GM19395 (cell line): ENCODE measurements at regions not wholly inside any gene's neighbourhood (a gene's known extent, or its start where the extent isn't known, plus 50 kb on each side); places are given as distances from the start of the nearest gene placed in this dataset.

Experiments used
- ATAC-seq: cut with Tn5 transposase; IDR thresholded peaks from one replicate; pipeline ENCODE4 v1.9.1; 2021; ENCODE audit warnings: mild to moderate bottlenecking, moderate library complexity; ENCODE audit not compliant: unreplicated experiment

DNA sequence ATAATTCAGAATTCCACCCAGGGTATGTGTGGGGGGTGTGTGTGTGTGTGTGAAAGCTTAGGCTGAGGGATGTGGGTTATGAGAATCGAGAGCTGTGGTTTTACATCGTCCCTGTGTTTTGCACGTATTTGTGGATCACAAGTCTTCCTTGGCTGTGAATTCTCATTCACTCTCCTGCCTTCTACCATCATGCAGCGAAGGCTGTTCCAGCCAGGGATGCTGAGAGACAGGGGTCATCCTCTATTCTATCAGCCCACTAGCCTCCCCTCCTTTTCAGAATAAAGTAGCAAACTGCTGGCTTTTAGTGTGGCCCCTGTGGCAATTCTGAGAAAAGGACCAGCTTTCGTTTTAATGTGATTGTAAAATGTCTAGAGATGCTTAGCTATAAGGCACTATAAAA, 460.6 kb upstream of the NR2F2 start:
- ATAC-seq, result no peak

DNA sequence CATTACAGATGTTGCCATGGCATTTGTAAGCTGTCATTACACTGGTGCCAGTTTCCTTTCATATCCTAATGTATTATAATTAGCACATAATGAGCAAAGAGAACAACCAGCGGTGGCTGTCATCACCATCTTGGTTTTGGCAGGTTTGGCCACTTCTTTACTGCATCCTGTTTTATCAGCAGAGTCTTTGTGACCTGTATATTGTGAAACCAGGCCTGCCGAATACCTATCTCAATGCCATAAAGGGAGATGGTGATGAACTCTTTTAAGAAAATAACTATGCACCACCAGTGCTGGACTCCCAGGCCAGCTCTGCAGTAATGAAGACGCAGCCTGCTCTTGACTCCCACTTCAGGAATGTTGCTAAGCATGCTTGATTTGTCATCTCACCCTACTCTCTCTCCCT, 458.1 kb upstream of the NR2F2 start:
- no peak for ATAC-seq

DNA sequence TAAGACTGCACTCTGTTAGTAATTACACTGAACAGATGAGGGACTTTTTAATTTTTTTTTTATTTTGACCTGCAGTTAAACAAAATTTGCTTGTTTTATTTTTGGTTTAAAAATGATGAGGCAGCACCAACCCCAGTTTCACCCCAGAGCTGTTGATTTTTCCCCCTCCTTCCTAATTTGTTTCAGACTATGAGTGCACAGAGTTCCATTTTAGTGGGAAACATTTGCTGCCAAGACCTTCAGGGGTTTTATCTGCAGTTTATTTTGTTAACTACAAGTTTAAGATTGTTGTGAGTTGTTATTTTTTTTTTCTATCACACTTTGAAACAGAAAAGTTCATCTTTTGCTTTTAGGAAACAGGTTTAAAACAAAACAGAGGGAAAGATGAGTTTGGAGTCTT, 455.9 kb upstream of the NR2F2 start:
- ATAC-seq, result no peak

DNA sequence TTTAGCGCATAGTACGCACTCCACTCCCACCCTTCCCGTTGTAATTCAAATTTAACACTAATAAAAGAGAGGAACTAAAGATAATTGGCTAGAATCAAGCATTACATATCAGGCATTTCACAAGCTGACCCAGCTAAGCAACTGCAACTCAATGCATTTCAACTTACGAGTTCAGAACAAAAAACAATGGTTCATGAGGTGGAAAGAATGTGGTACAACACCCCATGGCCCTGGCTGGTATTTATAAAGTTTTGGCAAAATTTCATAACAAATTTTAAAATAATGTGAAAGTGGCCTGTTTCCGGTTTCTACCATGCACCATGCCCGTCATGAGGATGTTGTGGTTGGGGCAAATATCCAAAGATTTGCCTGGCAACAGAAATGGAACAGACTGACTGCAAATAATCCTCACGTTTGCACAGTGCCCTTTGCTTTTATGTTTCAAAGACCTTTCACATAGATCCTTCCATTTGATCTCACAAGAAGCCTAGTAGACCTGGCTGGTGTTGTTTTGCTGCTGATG, 455.3 kb upstream of the NR2F2 start:
- ATAC-seq, result no peak

DNA sequence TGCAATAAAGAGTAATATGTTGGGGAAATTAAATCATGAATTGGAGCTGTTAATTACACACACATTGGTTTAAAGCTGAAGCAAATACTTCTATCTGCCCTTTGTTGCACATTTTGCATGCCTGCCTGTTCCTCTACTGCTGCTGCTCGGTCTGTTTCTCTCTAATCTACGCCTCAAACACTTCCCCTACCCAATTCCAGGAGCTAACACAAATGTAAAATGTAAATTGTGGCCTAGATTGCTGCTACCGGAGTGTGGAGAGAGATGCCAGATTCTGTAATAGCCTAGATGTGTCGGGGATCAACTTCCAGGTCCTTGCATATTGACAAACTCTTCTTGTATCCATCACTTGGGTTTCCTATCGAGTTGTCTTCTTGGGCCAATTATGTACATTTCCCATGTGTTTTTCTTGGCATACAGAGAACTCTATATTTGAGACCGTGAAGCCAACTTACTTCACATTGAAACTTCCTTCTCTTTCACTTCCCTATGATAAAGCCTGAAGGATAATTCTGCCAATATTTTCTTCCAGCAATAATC, 450.4 kb upstream of the NR2F2 start:
- no peak for ATAC-seq

DNA sequence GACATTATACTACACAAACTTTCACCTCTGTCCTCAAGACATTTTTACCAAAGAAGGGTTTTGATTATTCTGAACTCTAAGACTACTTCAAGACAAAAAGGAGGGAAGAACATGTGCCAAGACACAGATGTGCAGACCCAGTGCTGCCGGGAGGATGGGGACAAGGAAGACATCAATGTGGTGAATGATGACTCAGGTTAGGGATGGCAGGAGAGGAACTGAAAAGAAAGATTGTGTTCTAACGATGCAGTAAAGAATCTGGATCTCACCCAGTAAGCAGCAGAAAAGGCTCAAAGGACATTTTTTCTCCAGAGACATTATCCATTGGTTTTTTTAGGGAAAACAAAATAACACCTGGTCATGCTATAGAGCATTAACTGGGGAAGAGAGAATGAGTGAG, 449.9 kb upstream of the NR2F2 start:
- no peak for ATAC-seq

DNA sequence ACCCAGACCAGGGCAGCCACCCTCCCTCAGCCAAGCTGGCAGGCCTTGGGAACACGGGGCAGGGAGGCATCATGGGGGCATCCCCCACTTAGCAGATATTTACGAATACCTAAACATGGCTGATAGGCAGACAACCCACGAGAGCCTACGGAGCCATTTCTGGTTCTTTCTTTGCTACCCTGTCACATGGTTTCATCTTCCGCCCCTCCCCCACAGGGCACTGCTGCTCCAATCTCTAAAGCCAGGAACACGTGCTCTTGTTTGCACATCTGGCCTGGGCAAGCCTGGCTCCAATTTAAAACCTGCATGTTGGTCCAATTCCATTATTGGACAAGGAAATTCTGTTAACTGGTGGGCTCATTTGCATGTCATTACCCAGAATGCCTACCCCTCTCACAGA, 447.4 kb upstream of the NR2F2 start:
- ATAC-seq, result no peak

DNA sequence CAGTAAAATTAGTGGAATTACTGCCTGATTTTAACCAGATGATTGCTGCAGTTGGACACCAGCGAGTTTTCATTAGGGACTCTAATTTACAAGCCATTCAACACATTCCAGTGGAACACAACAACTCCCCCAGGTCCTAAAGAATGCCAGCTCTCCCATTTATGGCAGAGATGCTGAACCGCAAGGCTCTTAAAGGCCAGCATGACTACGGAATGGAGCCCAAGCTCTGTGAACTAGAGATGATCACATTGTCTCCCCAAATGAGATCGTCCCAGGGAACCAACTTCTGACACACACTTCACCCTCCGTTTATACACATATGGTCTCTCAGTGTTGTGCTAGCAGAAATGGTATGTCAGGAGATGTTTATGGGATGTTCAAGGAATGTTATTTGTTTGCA, 446.2 kb upstream of the NR2F2 start:
- ATAC-seq, result no peak

DNA sequence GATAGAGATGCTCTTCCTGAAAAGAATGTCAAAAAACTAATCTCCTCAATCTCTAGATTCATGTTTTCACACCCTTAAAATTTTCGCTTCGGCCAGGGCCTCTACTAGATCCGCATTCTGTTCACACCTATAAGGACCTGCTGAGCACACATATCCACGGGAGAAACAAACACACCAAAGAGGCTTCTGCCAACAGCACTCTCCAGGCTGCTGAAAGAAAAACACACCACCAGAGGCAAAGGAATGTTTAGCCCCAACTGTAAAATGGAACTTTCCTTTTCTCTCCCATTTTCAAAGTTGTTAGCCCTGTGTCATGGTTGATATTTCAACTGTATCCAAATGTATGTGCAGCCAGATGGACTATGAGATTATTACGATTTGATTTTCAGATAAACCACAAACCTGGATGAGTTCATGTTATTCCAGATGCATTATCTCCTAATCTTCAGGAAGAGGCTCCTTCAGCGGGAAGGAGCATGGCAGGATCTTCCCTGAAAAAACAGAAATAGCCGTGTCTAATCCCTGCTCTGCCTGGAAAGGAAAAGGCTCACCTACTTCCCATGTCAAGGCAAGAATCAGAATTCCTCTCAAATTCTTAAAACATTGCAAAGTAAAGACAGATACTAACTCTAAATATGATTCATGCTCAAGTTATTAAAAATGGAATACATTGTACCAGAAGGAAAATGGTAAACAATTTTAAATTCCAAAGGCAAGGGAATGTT, 442.7 kb upstream of the NR2F2 start:
- no peak for ATAC-seq

DNA sequence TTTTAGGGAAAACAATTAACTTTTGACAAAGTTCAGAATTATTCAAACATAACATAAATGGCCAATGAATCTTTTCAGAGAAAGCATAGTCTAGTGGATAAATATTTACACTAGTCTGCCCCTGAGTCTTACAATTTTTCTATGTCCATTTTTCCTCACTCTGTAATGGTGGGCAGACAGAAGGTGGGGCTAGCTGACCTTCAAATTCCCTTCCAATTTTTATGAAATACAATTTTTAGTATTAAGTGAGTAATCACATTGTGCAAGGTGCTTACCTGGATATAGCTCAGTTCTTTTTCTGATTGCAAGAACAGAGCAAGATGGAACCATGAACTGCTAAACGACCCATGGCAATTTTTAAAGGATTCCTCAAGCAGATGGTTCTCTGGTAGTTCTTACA, 441.7 kb upstream of the NR2F2 start:
- no peak for ATAC-seq

DNA sequence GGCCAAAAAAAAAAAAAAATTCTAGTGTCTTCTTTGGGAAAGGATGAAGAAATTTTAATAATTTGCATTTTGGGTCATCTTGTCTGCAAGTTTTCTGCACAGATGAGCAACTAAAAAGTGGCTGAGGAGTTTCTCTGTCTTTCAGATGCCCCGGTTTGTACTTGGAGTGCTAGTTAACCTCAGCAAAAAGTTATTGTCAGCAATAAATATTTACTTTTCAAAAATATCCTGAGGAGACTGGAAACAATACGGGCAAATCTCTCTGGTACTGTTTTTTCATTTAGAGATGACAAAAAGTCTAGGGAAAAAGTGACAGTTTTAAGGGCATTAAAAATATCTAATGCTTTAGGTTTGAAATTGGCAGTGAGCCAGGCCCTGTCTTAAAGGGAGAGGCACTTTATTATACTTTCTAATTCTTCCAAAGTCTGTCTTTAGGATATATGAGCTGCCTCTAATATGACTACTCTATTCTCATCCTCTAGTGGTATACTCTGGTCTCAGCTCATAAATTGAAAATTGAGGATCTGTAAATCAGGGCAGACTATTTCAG, 436.0 kb upstream of the NR2F2 start:
- ATAC-seq, result no peak

DNA sequence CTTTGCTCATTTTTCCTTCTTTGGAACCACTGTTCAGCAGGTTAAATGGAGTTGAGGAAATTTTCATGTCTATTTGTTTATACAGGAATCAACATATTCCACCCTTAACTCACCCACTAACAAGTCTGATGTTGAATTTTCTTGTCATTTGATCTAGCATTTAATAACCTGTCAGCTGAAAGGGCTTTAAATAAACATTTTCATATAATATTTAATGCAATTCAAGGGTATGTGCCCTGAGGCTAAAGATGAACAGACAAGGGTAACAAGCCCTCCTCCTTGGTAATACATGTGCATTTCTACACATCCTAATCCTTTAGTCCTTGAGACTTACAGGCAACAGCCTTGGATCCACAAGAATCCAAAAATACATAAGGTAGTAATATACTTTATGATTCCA, 435.0 kb upstream of the NR2F2 start:
- no peak for ATAC-seq

DNA sequence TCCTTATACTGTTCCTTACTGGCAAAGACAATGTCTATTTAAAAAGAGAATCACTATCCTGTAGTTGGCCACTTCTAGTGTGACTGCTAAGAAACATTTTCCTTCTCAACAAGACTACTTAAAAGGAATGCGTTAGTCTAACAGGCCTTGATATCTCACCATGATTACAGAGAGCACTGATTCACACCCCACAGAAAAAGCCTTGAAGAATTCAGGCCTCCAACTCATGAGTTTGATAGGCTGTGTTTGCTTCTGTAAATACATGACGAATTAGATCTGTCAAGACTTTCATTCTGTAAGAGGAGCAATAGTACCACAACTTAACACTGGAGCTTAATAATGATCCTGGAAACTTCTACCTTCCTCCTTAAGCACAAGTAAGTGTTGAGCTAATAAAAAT, 432.8 kb upstream of the NR2F2 start:
- no peak for ATAC-seq

DNA sequence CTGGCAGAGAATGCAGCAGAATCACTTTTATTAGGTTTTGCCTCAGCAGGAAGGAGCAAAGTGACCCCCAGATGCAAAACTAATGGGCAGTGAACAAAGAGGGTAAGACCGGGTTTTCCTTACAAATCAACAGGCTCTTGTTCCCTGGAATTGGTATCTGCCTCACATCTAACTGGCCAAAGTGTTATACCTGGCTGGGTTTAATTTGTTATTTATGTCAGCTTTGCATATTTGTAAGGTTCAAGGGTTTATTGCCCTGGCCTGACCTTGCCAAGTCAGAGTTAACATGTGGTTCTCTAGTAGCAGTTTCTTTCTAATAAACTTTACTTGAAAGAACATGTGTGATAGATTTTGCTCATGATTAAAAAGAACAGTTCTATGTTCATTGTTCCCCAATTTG, 431.7 kb upstream of the NR2F2 start:
- no peak for ATAC-seq

DNA sequence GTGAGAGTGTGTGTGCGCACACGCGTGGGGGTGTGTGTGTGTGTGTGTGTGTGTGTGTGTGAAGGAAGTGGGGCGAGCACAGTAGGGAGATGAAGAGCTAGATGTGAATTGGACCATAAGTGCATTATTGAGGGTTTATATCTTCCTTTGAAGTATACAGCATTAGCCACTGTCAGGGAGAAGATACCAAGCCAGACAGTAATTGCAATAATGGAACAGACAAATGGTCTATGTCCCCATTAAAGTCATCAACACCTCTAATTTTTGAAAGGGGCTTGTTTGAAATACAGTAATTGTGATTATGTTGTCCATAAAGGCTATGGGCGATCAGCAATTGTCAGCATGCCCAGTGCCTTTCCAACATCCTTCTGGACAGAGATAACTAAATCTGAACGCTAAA, 429.2 kb upstream of the NR2F2 start:
- no peak for ATAC-seq

DNA sequence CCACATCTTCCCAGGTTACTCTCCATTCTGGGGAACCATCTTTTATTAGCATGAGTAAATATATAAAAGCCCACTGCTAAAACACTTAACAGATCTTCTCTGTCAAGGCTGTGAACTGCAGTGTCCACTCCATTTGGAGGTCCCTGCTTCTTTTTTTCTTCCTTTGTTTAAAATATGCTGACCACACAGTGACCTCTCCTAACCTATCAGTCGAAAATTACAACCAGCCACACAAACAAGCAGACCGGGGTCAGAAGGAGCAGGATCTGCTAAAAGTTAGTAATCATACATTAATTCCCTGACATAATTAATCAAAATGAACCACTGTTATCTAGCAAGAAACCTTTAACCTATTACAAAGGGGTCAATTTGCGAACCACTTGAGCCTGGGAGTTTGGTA, 427.9 kb upstream of the NR2F2 start:
- ATAC-seq, result no peak

DNA sequence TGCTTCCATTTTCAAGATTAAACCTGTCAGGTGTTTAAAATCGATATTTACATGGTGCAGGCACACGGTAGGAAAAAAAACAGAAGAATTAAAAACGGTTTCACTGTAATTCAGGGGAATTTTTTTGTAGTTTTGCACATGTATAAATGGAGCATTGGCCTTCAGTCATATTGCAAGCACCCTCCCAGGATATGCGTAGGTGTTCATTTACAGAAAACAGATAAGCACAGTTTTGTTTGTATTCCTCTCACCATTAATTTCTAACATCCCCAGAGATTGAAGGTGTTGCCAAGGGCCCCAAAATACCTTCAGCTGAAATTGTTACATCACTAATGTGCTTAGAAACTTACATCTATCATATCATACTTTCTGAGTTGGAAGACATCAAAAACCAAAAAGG, 427.1 kb upstream of the NR2F2 start:
- no peak for ATAC-seq

DNA sequence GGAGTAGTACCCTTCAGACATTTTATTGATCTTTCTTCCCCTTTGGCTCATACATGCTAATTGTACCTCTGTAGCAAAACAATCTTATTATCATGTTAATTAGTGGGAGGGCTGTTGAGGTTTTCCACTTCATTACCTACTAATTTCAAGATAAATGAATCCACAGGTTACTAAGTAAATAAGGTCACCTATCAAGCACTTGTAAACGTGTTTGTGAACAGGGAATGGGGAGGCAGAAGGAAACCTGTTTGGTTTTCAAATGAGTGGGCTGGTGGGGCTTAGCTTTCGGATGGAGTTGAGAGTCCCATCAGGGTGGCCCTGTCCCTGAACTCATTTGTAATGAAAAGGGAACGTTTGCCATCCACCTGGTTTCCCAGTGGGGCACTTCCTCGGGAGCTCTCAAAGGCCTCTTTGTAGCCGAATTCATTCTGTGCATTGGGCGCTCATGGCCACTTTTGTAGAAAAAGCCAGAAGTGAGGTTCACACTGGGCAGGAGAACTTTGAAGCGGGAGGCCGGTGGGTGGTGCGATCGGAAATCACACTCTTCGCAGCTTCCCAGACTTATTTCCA, 419.8 kb upstream of the NR2F2 start:
- no peak for ATAC-seq

DNA sequence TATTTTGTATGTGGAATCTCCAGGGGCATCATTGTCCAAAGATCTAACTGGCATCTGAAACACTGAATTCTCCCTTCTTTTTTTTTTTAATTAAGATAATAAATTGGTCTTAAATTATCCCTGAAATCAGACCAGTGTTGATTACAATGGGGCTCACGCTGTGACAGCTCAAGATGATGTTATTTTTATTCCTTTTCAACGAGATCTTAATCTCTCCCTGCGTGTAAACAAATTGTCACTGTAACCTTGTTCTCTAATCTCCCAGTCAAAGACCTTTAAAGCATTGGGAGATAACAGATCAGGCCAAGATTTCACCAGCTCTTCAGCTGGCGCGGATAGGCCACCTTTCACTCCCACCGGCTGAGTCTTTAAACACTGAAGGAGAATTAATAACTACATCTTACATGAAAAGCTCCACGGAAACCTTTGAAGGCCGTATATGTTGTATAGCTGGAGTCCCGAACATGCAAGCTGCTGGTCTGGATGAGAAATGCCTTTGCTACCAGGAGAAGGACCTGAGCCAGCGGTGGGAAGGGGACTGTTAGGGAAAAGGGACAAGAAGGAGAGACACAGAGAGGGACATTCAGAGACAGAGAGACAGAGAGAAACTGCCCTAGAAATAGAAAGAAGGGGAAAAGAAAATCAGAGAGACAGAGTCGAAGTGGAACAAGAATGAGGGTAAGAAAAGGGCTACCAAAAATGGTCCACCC, 418.8 kb upstream of the NR2F2 start:
- no peak for ATAC-seq

DNA sequence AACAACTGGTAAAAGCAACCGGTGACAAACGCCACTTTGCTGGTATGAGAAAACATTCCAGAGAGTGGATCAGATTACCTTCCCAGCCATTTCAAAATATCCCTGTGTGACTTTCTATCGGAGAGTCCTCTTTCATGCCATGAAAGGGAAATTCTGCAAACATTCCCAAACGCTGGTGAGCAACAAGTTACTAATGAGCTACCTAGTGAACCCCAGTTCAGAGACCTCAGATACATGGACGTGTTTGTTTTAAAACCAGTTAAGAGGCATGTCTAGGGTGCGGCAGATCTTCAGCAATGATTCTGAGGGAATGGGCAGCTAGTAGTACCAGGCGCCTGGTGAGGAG, 418.2 kb upstream of the NR2F2 start:
- no peak for ATAC-seq

DNA sequence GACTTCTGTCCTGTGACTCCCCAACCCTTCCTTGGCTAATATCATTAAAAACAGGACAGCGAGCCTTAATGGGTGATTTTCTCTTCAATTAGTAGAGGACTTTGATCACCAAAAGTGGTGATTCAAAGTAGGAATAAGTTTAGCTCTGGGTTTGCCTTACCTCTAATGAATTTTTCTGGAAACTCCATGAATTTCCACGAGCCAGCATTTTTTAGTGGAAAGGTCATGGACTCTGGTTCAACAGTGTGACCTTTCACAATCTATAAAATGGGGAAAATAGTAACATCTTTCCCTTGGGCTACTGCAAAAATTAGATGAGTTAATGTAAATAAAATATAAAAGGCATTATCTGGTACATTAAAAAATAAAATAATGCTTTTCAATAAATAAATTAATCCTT, 417.8 kb upstream of the NR2F2 start:
- ATAC-seq, result no peak

DNA sequence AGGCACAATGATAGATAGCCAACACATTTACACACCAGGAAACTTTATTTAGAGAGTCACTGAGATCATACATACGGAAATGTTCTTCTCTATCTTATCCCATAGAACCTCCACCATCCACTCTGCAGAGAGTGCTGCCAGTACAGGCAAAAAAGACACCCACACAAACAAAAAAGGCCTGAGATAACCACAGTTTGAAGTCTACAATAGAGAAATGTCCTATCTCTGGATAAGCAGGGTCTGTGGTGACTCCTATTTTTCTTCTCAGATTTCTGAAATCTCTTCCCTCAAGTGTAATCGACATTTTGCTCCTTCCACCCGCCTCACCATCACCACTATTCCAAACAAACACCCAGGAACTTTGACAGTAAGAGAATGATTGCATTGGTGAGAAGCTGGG, 413.9 kb upstream of the NR2F2 start:
- no peak for ATAC-seq
